ENCODE measurements at regions not wholly inside any gene's neighbourhood (a gene's known extent, or its start where the extent isn't known, plus 50 kb on each side); places are given as distances from the start of the nearest gene placed in this dataset.

GRCh38 chr19:28291874-28292273 lies 921.1 kb downstream of the UQCRFS1 start:
- H3K4me3 ChIP-seq (ENCODE audit: low read depth, low read length), result no peak overlapping the region
- TF ChIP-seq, protein P1, sequence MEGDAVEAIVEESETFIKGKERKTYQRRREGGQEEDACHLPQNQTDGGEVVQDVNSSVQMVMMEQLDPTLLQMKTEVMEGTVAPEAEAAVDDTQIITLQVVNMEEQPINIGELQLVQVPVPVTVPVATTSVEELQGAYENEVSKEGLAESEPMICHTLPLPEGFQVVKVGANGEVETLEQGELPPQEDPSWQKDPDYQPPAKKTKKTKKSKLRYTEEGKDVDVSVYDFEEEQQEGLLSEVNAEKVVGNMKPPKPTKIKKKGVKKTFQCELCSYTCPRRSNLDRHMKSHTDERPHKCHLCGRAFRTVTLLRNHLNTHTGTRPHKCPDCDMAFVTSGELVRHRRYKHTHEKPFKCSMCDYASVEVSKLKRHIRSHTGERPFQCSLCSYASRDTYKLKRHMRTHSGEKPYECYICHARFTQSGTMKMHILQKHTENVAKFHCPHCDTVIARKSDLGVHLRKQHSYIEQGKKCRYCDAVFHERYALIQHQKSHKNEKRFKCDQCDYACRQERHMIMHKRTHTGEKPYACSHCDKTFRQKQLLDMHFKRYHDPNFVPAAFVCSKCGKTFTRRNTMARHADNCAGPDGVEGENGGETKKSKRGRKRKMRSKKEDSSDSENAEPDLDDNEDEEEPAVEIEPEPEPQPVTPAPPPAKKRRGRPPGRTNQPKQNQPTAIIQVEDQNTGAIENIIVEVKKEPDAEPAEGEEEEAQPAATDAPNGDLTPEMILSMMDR (IDR thresholded peaks at IDR 0.05; ENCODE audit: low read depth, low read length), result no peak
- no peak for DNase-seq (ENCODE audit: low read depth, low spot score)
- in situ Hi-C loops (cut with HindIII; ENCODE audit: low sequenced_read_pairs), result no loop called here

- TF ChIP-seq, protein P1 (IDR thresholded peaks at IDR 0.05; ENCODE audit: low read depth, low read length), result no peak
- in situ Hi-C loops (cut with HindIII; ENCODE audit: low sequenced_read_pairs), result no loop called here
- H3K4me3 ChIP-seq (ENCODE audit: low read depth, low read length), result no peak overlapping the region
- no peak for DNase-seq (ENCODE audit: low read depth, low spot score)
Observed at GRCh38 chr19:28290963-28291657, 921.8 kb downstream of the UQCRFS1 start.

GRCh38 chr19:28289295-28290063 lies 923.5 kb downstream of the UQCRFS1 start:
- peak; percentile 14 for DNase-seq (ENCODE audit: low read depth, low spot score)
- TF ChIP-seq, protein P1 (IDR thresholded peaks at IDR 0.05; ENCODE audit: low read depth, low read length), result no peak

GRCh38 chr19:28288572-28289264 lies 924.2 kb downstream of the UQCRFS1 start:
- in situ Hi-C loops (cut with HindIII; ENCODE audit: low sequenced_read_pairs), result no loop called here
- DNase-seq (ENCODE audit: low read depth, low spot score), result no peak
- TF ChIP-seq, protein P1 (IDR thresholded peaks at IDR 0.05; ENCODE audit: low read depth, low read length), result no peak
- H3K4me3 ChIP-seq (ENCODE audit: low read depth, low read length), result no peak overlapping the region

More at GRCh38 chr19:28289295-28290063, 923.5 kb downstream of the UQCRFS1 start:
- H3K4me3 ChIP-seq (ENCODE audit: low read depth, low read length), result no peak overlapping the region
- in situ Hi-C loops (cut with HindIII; ENCODE audit: low sequenced_read_pairs), result no loop called here

GRCh38 chr19:28285917-28286316 lies 927.0 kb downstream of the UQCRFS1 start:
- no peak for DNase-seq (ENCODE audit: low read depth, low spot score)
- TF ChIP-seq, protein P1 (IDR thresholded peaks at IDR 0.05; ENCODE audit: low read depth, low read length), result no peak
- in situ Hi-C loops (cut with HindIII; ENCODE audit: low sequenced_read_pairs), result no loop called here
- no peak overlapping the region for H3K4me3 ChIP-seq (ENCODE audit: low read depth, low read length)

GRCh38 chr19:28285078-28285477 lies 927.9 kb downstream of the UQCRFS1 start:
- in situ Hi-C loops (cut with HindIII; ENCODE audit: low sequenced_read_pairs), result no loop called here

More at GRCh38 chr19:28285078-28285477, 927.9 kb downstream of the UQCRFS1 start:
- no peak overlapping the region for H3K4me3 ChIP-seq (ENCODE audit: low read depth, low read length)
- DNase-seq (ENCODE audit: low read depth, low spot score), result no peak
- TF ChIP-seq, protein P1 (IDR thresholded peaks at IDR 0.05; ENCODE audit: low read depth, low read length), result no peak

Data from astrocyte of the spinal cord (primary cell).